ENCODE measurements at regions not wholly inside any gene's neighbourhood (a gene's known extent, or its start where the extent isn't known, plus 50 kb on each side); places are given as distances from the start of the nearest gene placed in this dataset.
"Not testable (repeated sequence)": the region's sequence is repeated elsewhere in the genome, so short reads cannot be mapped to it uniquely, and the experiment has no call there.

DNA sequence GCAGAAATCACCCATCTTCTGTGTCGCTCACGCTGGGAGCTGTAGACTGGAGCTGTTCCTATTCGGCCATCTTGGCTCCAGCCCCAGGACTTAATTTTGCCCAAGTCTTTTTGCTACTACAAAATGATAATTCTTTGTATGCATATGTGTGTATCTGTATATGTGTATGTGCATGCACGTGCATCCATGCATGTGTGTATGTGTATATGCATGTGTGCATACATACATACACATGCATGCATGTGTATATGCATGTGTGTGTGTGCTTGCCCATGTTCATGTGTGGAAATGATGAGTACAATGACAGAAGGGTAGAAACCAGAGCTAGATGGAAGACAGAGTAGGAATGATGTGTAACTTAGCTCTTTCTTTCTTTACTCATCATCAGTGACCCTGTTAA is 497.9 kb upstream of the SPRED2 start:
- CTCF ChIA-PET, result no interaction called here
- Histone ChIP-seq H3K36me3 (ENCODE audit: control insufficient read depth in 2 of 2, insufficient read depth in 1 of 2, low read length in 2 of 2) (no peaks in the 10 kb centered on the region), H3K9me3 (ENCODE audit: control insufficient read depth, insufficient read depth, low read depth, low read length) (no peaks in the 10 kb centered on the region), H3K27ac (ENCODE audit: extremely low read depth, low read depth, low read length) (no peak overlapping the region), H3K4me1 (ENCODE audit: control insufficient read depth, insufficient read depth, low read length) (no peaks in the 10 kb centered on the region), H3K4me3 (ENCODE audit: low read depth, low read length) (no peak overlapping the region)
- TF ChIP-seq ZNF23 (tag by site-specific recombination; IDR thresholded peaks at IDR 0.05; ENCODE audit: borderline replicate concordance), result no peak
- no peak for TF ChIP-seq ZNF610 (tag by site-specific recombination; IDR thresholded peaks at IDR 0.05; ENCODE audit: borderline replicate concordance)
- TF ChIP-seq ZBTB7A (tag by site-specific recombination; IDR thresholded peaks at IDR 0.05; ENCODE audit: low read depth), result no peak
- no peak for TF ChIP-seq GLIS2 (tag by site-specific recombination; IDR thresholded peaks at IDR 0.05)
- no peak for TF ChIP-seq ZNF660 (tag by site-specific recombination; IDR thresholded peaks at IDR 0.05)
- TF ChIP-seq, protein P1, sequence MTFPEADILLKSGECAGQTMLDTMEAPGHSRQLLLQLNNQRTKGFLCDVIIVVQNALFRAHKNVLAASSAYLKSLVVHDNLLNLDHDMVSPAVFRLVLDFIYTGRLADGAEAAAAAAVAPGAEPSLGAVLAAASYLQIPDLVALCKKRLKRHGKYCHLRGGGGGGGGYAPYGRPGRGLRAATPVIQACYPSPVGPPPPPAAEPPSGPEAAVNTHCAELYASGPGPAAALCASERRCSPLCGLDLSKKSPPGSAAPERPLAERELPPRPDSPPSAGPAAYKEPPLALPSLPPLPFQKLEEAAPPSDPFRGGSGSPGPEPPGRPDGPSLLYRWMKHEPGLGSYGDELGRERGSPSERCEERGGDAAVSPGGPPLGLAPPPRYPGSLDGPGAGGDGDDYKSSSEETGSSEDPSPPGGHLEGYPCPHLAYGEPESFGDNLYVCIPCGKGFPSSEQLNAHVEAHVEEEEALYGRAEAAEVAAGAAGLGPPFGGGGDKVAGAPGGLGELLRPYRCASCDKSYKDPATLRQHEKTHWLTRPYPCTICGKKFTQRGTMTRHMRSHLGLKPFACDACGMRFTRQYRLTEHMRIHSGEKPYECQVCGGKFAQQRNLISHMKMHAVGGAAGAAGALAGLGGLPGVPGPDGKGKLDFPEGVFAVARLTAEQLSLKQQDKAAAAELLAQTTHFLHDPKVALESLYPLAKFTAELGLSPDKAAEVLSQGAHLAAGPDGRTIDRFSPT (tag by site-specific recombination; IDR thresholded peaks at IDR 0.05), result no peak
- TF ChIP-seq ZNF658 (tag by site-specific recombination; IDR thresholded peaks at IDR 0.05), result no peak
- no peak for TF ChIP-seq ZNF214 (tag by site-specific recombination; IDR thresholded peaks at IDR 0.05; ENCODE audit: borderline replicate concordance)
- no peak for TF ChIP-seq ZNF239 (tag by site-specific recombination; IDR thresholded peaks at IDR 0.05)
- TF ChIP-seq ZNF335 (tag by site-specific recombination; conservative IDR thresholded peaks at IDR 0.05), result no peak
- POLR2A ChIA-PET, result no interaction called here

DNA sequence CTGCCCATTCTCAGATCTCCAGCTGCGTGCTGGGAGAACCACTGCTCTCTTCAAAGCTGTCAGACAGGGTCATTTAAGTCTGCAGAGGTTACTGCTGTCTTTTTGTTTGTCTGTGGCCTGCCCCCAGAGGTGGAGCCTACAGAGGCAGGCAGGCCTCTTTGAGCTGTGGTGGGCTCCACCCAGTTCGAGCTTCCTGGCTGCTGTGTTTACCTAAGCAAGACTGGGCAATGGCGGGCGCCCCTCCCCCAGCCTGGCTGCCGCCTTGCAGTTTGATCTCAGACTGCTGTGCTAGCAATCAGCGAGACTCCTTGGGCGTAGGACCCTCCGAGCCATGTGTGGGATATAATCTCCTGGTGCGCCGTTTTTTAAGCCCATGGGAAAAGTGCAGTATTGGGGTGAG is 497.3 kb upstream of the SPRED2 start:
- H3K4me1 ChIP-seq (ENCODE audit: control insufficient read depth, insufficient read depth, low read length); POLR2A ChIA-PET; CTCF ChIA-PET; H3K4me3 ChIP-seq (ENCODE audit: low read depth, low read length); H3K9me3 ChIP-seq (ENCODE audit: control insufficient read depth, insufficient read depth, low read depth, low read length); H3K27ac ChIP-seq (ENCODE audit: extremely low read depth, low read depth, low read length); H3K36me3 ChIP-seq (ENCODE audit: control insufficient read depth in 2 of 2, insufficient read depth in 1 of 2, low read length in 2 of 2): not testable (repeated sequence)

GRCh38 chr2:65922794-65923193 is 490.4 kb upstream of the SPRED2 start:
- TF ChIP-seq ZNF639 (tag by site-specific recombination; IDR thresholded peaks at IDR 0.05), result no peak
- no peak for TF ChIP-seq ZNF555 (tag by site-specific recombination; conservative IDR thresholded peaks at IDR 0.05)
- no peak for TF ChIP-seq ZNF19 (tag by site-specific recombination; IDR thresholded peaks at IDR 0.05; ENCODE audit: low read depth)
- no peak for TF ChIP-seq ZNF830 (tag by site-specific recombination; IDR thresholded peaks at IDR 0.05; ENCODE audit: low read depth)
- no peak for TF ChIP-seq ZNF677 (tag by site-specific recombination; IDR thresholded peaks at IDR 0.05)
- TF ChIP-seq, protein P2, sequence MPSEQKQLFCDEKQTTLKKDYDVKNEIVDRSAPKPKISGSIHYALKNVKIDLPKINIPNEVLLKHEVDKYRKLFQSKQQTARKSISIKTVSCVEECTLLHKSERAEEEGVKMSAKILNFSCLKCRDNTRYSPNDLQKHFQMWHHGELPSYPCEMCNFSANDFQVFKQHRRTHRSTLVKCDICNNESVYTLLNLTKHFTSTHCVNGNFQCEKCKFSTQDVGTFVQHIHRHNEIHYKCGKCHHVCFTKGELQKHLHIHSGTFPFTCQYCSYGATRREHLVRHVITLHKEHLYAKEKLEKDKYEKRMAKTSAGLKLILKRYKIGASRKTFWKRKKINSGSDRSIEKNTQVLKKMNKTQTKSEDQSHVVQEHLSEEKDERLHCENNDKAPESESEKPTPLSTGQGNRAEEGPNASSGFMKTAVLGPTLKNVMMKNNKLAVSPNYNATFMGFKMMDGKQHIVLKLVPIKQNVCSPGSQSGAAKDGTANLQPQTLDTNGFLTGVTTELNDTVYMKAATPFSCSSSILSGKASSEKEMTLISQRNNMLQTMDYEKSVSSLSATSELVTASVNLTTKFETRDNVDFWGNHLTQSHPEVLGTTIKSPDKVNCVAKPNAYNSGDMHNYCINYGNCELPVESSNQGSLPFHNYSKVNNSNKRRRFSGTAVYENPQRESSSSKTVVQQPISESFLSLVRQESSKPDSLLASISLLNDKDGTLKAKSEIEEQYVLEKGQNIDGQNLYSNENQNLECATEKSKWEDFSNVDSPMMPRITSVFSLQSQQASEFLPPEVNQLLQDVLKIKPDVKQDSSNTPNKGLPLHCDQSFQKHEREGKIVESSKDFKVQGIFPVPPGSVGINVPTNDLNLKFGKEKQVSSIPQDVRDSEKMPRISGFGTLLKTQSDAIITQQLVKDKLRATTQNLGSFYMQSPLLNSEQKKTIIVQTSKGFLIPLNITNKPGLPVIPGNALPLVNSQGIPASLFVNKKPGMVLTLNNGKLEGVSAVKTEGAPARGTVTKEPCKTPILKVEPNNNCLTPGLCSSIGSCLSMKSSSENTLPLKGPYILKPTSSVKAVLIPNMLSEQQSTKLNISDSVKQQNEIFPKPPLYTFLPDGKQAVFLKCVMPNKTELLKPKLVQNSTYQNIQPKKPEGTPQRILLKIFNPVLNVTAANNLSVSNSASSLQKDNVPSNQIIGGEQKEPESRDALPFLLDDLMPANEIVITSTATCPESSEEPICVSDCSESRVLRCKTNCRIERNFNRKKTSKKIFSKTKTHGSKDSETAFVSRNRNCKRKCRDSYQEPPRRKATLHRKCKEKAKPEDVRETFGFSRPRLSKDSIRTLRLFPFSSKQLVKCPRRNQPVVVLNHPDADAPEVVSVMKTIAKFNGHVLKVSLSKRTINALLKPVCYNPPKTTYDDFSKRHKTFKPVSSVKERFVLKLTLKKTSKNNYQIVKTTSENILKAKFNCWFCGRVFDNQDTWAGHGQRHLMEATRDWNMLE (tag by site-specific recombination; conservative IDR thresholded peaks at IDR 0.05; ENCODE audit: low read depth), result no peak
- no peak for TF ChIP-seq ZBTB26 (tag by site-specific recombination; optimal IDR thresholded peaks at IDR 0.05)
- no peak for TF ChIP-seq ZNF23 (tag by site-specific recombination; IDR thresholded peaks at IDR 0.05; ENCODE audit: borderline replicate concordance)
- TF ChIP-seq ZNF624 (tag by site-specific recombination; IDR thresholded peaks at IDR 0.05), result no peak
- TF ChIP-seq ZBTB21 (tag by site-specific recombination; IDR thresholded peaks at IDR 0.05), result no peak
- no peak for TF ChIP-seq SCRT2 (tag by site-specific recombination; IDR thresholded peaks at IDR 0.05)
- TF ChIP-seq PATZ1 (tag by site-specific recombination; IDR thresholded peaks at IDR 0.05), result no peak
- Histone ChIP-seq H3K36me3 (ENCODE audit: control insufficient read depth in 2 of 2, insufficient read depth in 1 of 2, low read length in 2 of 2) (no peaks in the 10 kb centered on the region), H3K27ac (ENCODE audit: extremely low read depth, low read depth, low read length) (no peak overlapping the region), H3K9me3 (ENCODE audit: control insufficient read depth, insufficient read depth, low read depth, low read length) (no peaks in the 10 kb centered on the region), H3K4me3 (ENCODE audit: low read depth, low read length) (no peak overlapping the region), H3K4me1 (ENCODE audit: control insufficient read depth, insufficient read depth, low read length) (no peaks in the 10 kb centered on the region)
- ChIA-PET CTCF (no interaction called here), POLR2A (no interaction called here)
